HCT116 (cell line): ENCODE measurements at regions not wholly inside any gene's neighbourhood (a gene's known extent, or its start where the extent isn't known, plus 50 kb on each side); places are given as distances from the start of the nearest gene placed in this dataset.

Experiments
- ATAC-seq: fragments of 200-7000 bp; cut with Tn5 transposase; 2 replicates; pipeline ENCODE4 v1.9.1; 2020; ENCODE audit warnings: mild to moderate bottlenecking, moderate library complexity
- BruUV-seq: library from RNA; stranded (reverse); fragments of 400-500 nt; replicated peaks from 2 replicates; lab custom pipeline; 2021; lab: Mats Ljungman, UMichigan
- CTCF ChIA-PET: fragments of 300-600 bp; sonication (Branson Sonifier 250); formaldehyde crosslinking; loops from one replicate; lab custom pipeline; 2021; ENCODE audit warnings: antibody characterized with exemption; lab: Charles Lee
- POLR2A ChIA-PET: fragments of 300-600, 350-600 bp; sonication (Branson Sonifier 250); formaldehyde crosslinking; loops from one replicate; lab custom pipeline; 2021; ENCODE audit warnings: antibody characterized with exemption; lab: Charles Lee
- RAD21 ChIA-PET, 2 experiments: fragments of 300-600 bp; sonication (Branson Sonifier 250); formaldehyde crosslinking; loops; one replicate each; lab custom pipeline; 2023; ENCODE audit warnings: low total read pairs in 2 of 2; ENCODE audit not compliant: uncharacterized antibody in 2 of 2, unreplicated experiment in 2 of 2, low non-redundant PET in 1 of 2; lab: Charles Lee
- DNase-seq: peaks from one replicate; pipeline ENCODE4 v3.0.0-alpha.2; 2010; ENCODE audit warnings: low read depth, low spot score
- H2AFZ ChIP-seq: fragments of 200-600 bp; shearing (Covaris generic), sonication (generic); 2 replicates; pipeline ENCODE4 v1.6.1; 2017; ENCODE audit warnings: low read depth, mixed run types, mixed read lengths, antibody characterized with exemption, low read length; ENCODE audit not compliant: poor library complexity, severe bottlenecking
- H3K27ac ChIP-seq: 2 replicates; pipeline ENCODE4 v1.5.1; 2012; ENCODE audit warnings: low read depth, low read length
- H3K27me3 ChIP-seq: fragments of 200-600 bp; sonication (generic); 2 replicates; pipeline ENCODE4 v1.6.1; 2016; ENCODE audit warnings: mixed run types, low read length, mixed read lengths; ENCODE audit not compliant: insufficient read depth
- H3K36me3 ChIP-seq, 2 experiments: fragments of 200-500 bp in 1 of 2; fragments of 200-600 bp in 1 of 2; sonication (Bioruptor generic) in 1 of 2; sonication (generic) in 1 of 2; 2 replicates each; pipeline versions ENCODE4 v1.5.1 to v1.6.1; 2014 to 2016; ENCODE audit warnings: low read length in 2 of 2, inconsistent platforms in 1 of 2, mixed read lengths in 1 of 2, mixed run types in 1 of 2; ENCODE audit not compliant: insufficient read depth in 2 of 2, control insufficient read depth in 1 of 2
- H3K4me1 ChIP-seq, 2 experiments: fragments of 200-600 bp in 1 of 2; sonication (generic) in 1 of 2; 2 replicates each; pipeline versions ENCODE4 v1.5.1 to v1.6.1; 2012 to 2017; ENCODE audit warnings: low read length in 2 of 2, inconsistent platforms in 1 of 2, mild to moderate bottlenecking in 1 of 2, mixed read lengths in 1 of 2, mixed run types in 1 of 2, moderate library complexity in 1 of 2; ENCODE audit not compliant: insufficient read depth in 2 of 2, control insufficient read depth in 1 of 2
- H3K4me2 ChIP-seq: fragments of 200-600 bp; sonication (generic); 2 replicates; pipeline ENCODE4 v1.6.1; 2017; ENCODE audit warnings: mixed run types, low read length, mixed read lengths
- H3K4me3 ChIP-seq, 2 experiments: fragments of 200-600 bp in 1 of 2; sonication (generic) in 1 of 2; replicated peaks in 1 of 2; 2 replicates each; pipeline ENCODE4 v1.5.1; 2011 to 2016; ENCODE audit warnings: low read length in 2 of 2, control low read depth in 1 of 2, low read depth in 1 of 2, mild to moderate bottlenecking in 1 of 2, mixed read lengths in 1 of 2, mixed run types in 1 of 2
- H3K79me2 ChIP-seq: fragments of 200-600 bp; sonication (generic); 2 replicates; pipeline ENCODE4 v1.6.1; 2017; ENCODE audit warnings: mild to moderate bottlenecking, mixed run types, low read length, moderate library complexity, mixed read lengths; ENCODE audit not compliant: insufficient read depth
- H3K9ac ChIP-seq: fragments of 200-600 bp; sonication (generic); 2 replicates; pipeline ENCODE4 v1.6.1; 2016; ENCODE audit warnings: low read length, mixed read lengths
- H3K9me2 ChIP-seq: fragments of 200-600 bp; sonication (generic), shearing (Covaris generic); 2 replicates; pipeline ENCODE4 v1.6.1; 2017; ENCODE audit warnings: mixed run types, mild to moderate bottlenecking, moderate library complexity; ENCODE audit not compliant: insufficient read depth
- H3K9me3 ChIP-seq, 2 experiments: fragments of 200-500 bp in 1 of 2; fragments of 200-600 bp in 1 of 2; sonication (Bioruptor generic) in 1 of 2; sonication (generic) in 1 of 2; 2 replicates each; pipeline ENCODE4 v1.6.1; 2014 to 2017; ENCODE audit warnings: low read length in 2 of 2, mixed read lengths in 2 of 2, inconsistent platforms in 1 of 2, low read depth in 1 of 2, mild to moderate bottlenecking in 1 of 2, mixed run types in 1 of 2, moderate library complexity in 1 of 2; ENCODE audit not compliant: control insufficient read depth in 1 of 2, insufficient read depth in 1 of 2
- H4K20me1 ChIP-seq: fragments of 200-600 bp; sonication (generic), shearing (Covaris generic); 2 replicates; pipeline ENCODE4 v1.6.1; 2017; ENCODE audit warnings: mixed run types, mild to moderate bottlenecking, moderate library complexity; ENCODE audit not compliant: insufficient read depth
- CBX3 ChIP-seq: IDR thresholded peaks from 2 replicates; pipeline ENCODE4 v1.6.1; 2012; ENCODE audit warnings: low read depth
- ELF1 ChIP-seq: IDR thresholded peaks from 2 replicates; pipeline ENCODE4 v1.6.1; 2012; ENCODE audit warnings: low read depth, borderline replicate concordance
- EZH2 ChIP-seq: fragments of 200-600 bp; sonication (generic); IDR thresholded peaks from 2 replicates; pipeline ENCODE4 v1.6.1; 2017; ENCODE audit warnings: antibody characterized with exemption, mixed run types
- JUND ChIP-seq: IDR thresholded peaks from 2 replicates; pipeline ENCODE4 v1.6.1; 2012
- MAX ChIP-seq: IDR thresholded peaks from 2 replicates; pipeline ENCODE4 v1.6.1; 2012
- RAD21 ChIP-seq: IDR thresholded peaks from 2 replicates; pipeline ENCODE4 v1.6.1; 2012; ENCODE audit warnings: low read depth, mild to moderate bottlenecking
- REST ChIP-seq: IDR thresholded peaks from 2 replicates; pipeline ENCODE4 v1.6.1; 2012; ENCODE audit warnings: low read depth
- SIN3A ChIP-seq: IDR thresholded peaks from 2 replicates; pipeline ENCODE4 v1.6.1; 2012; ENCODE audit warnings: low read depth
- SP1 ChIP-seq: IDR thresholded peaks from 2 replicates; pipeline ENCODE4 v1.6.1; 2012; ENCODE audit warnings: low read depth
- TCF7L2 ChIP-seq: IDR thresholded peaks from 2 replicates; pipeline ENCODE4 v1.7.0; 2011; ENCODE audit warnings: borderline replicate concordance, inconsistent platforms; ENCODE audit not compliant: insufficient read depth, insufficient read length; ENCODE audit errors: extremely low read depth
- ZNF274 ChIP-seq: fragments of 200-500 bp; sonication (Bioruptor generic); IDR thresholded peaks from 2 replicates; pipeline ENCODE4 v1.6.1; 2014; ENCODE audit warnings: mild to moderate bottlenecking, low read depth, low read length, inconsistent platforms
- intact Hi-C: fragments of 100-400 bp; cut with micrococcal nuclease; formaldehyde crosslinking; loops from 2 replicates; pipeline ENCODE4 v1.10.0; 2022

GRCh38 chr2:12882393-12882792 lies 165.7 kb downstream of the TRIB2 start:
- RAD21 ChIA-PET: no interaction called here

More at GRCh38 chr2:12882393-12882792, 165.7 kb downstream of the TRIB2 start:
- Histone ChIP-seq H3K9me2 (no peaks in the 10 kb centered on the region; the same call in 1 of the 2 replicates), H3K79me2 (no peaks in the 10 kb centered on the region), H3K36me3 (no peaks in the 10 kb centered on the region), H3K9ac (no peak overlapping the region), H4K20me1 (no peaks in the 10 kb centered on the region), H3K27ac (no peak overlapping the region), H2AFZ (no peak overlapping the region), H3K4me3 (no peak overlapping the region), H3K9me3 (no peaks in the 10 kb centered on the region)
- ATAC-seq: no peak
- ChIA-PET POLR2A (no interaction called here), CTCF (no interaction called here)
- intact Hi-C loops: loop anchor here (5.0 kb wide), 1 partner anchor 125 kb away; no protein-coding TSS in a partner anchor
- no peak for TF ChIP-seq MAX
- no peak for TF ChIP-seq CBX3
- TF ChIP-seq JUND: no peak
- no peak for TF ChIP-seq EZH2
- no peak for TF ChIP-seq ZNF274
- TF ChIP-seq RAD21: no peak
- no peak for TF ChIP-seq SP1
- TF ChIP-seq ELF1: no peak
- no peak for TF ChIP-seq SIN3A
- no peak for TF ChIP-seq REST
- TF ChIP-seq TCF7L2: no peak
- TF ChIP-seq, all 23 proteins: peak for 0
- DNase-seq: no peak
- Histone ChIP-seq H3K4me2 (no peak overlapping the region), H3K27me3 (no peaks in the 10 kb centered on the region), H3K4me1 (peaks cover 5 to 23% of the 10 kb centered on the region in 2 experiments; a peak in 3 of 4 replicates)
- no TSS peak for BruUV-seq
